ENCODE measurements at regions not wholly inside any gene's neighbourhood (a gene's known extent, or its start where the extent isn't known, plus 50 kb on each side); places are given as distances from the start of the nearest gene placed in this dataset.

DNA sequence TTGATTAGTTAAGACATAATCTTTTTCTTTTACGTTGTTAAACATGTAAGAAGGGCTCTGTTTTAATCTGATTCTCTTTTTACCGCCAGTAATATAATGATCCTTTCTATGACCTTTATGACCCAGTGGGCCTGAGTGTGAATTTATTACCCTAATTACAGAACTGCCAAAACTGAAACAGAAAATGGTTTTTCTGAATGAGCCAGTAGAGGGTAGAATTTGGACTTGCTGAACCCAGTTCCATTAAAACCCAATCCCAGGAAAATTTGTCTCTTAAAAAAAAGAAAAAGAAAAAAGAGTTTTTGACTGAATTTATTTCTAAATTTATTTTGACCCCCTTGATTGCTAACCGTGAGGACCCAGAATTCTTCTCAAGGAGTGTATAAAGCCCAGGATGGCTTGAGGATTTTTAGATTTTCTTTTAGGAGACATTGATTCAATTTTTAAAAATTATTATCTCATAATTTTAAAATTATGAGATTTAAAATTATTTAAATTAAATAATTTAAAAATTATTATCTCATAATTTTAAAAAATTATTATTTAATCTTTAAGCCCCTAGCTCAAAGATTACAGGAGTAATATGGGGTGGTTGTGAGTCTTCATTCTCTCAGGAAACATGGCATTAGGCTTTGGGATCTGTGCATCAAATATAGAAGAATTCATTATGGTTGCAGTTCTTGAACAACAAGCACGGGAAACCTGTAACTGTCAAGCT, 94.1 kb upstream of the GLIS3 start:
- DNase-seq (ENCODE audit: low read depth) = no peak
- TF ChIP-seq, protein P1, sequence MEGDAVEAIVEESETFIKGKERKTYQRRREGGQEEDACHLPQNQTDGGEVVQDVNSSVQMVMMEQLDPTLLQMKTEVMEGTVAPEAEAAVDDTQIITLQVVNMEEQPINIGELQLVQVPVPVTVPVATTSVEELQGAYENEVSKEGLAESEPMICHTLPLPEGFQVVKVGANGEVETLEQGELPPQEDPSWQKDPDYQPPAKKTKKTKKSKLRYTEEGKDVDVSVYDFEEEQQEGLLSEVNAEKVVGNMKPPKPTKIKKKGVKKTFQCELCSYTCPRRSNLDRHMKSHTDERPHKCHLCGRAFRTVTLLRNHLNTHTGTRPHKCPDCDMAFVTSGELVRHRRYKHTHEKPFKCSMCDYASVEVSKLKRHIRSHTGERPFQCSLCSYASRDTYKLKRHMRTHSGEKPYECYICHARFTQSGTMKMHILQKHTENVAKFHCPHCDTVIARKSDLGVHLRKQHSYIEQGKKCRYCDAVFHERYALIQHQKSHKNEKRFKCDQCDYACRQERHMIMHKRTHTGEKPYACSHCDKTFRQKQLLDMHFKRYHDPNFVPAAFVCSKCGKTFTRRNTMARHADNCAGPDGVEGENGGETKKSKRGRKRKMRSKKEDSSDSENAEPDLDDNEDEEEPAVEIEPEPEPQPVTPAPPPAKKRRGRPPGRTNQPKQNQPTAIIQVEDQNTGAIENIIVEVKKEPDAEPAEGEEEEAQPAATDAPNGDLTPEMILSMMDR (conservative IDR thresholded peaks at IDR 0.05; ENCODE audit: control insufficient read depth, insufficient read depth, low read depth, low read length) = no peak
- H3K4me3 ChIP-seq (ENCODE audit: control insufficient read depth, low read depth, low read length) = no peak overlapping the region

DNA sequence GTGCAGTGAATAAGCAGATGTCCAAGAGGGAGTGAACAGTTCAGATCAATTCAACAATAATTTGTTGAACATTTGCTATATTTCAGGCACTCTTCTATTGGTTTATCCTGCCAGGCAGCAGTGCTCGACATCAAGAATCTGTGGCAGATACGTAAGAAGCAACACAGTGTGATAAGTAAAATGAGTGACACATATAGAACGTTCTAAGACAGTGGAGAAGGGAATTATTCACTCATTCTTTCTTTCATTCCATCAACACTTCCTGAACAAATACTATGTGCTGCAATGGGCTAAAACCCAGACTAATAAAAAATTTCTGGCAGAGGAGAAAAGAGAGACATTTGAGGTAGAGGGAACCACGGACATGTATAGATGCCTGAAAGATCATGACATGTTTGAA, 89.9 kb upstream of the GLIS3 start:
- TF ChIP-seq, protein P1 (conservative IDR thresholded peaks at IDR 0.05; ENCODE audit: control insufficient read depth, insufficient read depth, low read depth, low read length) = no peak
- H3K4me3 ChIP-seq (ENCODE audit: control insufficient read depth, low read depth, low read length) = no peak overlapping the region
- DNase-seq (ENCODE audit: low read depth) = no peak

DNA sequence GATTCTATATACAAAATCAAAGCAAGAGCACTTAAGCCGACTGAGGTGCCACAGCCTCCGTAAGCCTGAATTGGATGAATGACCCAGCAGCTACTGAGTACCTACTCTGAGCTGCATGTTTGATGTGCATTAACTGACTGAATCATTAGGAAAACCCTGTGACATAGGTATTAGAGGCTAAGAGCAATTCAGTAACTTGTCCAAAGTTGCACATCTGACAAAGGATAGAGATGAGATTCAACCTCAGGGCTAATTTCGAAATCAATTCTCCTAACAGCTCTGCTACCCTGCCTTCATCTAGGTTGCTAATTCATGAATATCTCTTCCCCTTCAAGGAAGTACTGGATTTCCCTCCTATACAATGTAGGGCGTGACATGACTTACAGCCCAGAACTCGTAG, 89.1 kb upstream of the GLIS3 start:
- no peak overlapping the region for H3K4me3 ChIP-seq (ENCODE audit: control insufficient read depth, low read depth, low read length)
- TF ChIP-seq, protein P1 (conservative IDR thresholded peaks at IDR 0.05; ENCODE audit: control insufficient read depth, insufficient read depth, low read depth, low read length) = no peak
- no peak for DNase-seq (ENCODE audit: low read depth)

DNA sequence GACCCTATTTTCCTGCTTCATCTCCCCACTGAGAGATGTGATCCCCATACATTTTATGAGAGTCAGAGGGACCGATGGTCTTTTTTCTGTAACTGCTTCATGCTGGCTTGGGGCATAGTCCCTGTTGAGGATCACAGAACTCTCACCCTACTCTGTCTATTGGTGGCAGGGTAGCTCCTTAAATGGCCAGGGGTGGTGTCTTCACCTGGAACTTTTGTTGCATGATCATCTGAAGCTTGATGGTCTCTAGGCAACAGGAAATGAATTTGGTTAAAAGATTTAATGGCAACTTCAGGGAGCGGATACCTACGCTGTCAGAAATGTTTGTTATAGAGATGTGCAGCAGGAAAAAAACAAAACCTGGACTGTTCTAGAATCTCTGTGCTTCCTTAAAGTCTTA, 87.0 kb upstream of the GLIS3 start:
- TF ChIP-seq, protein P1 (conservative IDR thresholded peaks at IDR 0.05; ENCODE audit: control insufficient read depth, insufficient read depth, low read depth, low read length) = no peak
- H3K4me3 ChIP-seq (ENCODE audit: control insufficient read depth, low read depth, low read length) = no peak overlapping the region
- no peak for DNase-seq (ENCODE audit: low read depth)

DNA sequence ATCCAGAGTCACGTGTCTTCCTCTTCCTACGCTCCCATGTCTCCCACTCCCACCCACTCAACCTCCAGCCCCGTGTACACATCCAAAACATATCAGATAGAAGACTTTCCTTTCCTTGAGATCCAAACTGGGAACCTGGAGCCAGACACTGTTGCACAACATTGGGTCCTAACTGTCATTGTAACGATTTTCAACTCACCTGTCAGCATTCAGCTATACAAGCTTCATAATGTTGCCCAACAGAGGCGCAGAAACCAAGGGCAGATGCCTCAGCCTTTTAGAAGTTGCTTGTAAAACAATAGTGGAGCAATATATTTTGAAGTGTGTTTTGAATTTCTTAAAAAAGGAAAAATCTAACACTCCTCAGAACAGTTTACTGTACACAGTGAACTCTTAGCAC, 84.9 kb upstream of the GLIS3 start:
- TF ChIP-seq, protein P1 (conservative IDR thresholded peaks at IDR 0.05; ENCODE audit: control insufficient read depth, insufficient read depth, low read depth, low read length) = no peak
- no peak for DNase-seq (ENCODE audit: low read depth)
- H3K4me3 ChIP-seq (ENCODE audit: control insufficient read depth, low read depth, low read length) = no peak overlapping the region

DNA sequence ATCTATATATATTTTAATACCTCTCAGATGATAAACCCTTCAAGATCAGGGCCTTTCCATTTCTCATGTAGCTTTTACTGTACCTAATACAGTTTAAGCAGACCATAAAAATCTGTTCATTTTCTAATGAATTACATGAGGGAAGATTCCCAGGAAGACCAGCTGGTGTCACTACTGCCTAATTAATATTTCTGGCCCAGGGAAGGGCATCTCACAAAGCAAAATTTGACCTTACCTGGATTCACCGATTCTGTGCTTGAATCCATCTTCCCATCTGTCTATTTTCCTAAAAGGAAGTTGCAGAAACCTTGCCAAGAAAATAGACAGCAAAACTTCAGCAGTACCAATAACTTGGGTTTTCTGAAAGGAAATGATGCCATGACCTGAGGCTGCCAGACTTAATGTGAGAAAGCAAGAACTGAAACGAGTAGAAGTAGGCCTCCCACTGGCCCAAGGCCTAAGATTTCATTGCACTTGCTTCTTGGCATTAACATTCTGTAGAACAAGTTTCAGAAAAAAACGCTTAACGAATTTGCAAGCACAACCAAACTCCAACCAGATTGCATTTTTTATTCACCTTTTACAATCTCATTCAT, 83.0 kb upstream of the GLIS3 start:
- TF ChIP-seq, protein P1 (conservative IDR thresholded peaks at IDR 0.05; ENCODE audit: control insufficient read depth, insufficient read depth, low read depth, low read length) = peak; percentile 56
- peak; percentile 41 for DNase-seq (ENCODE audit: low read depth)

More for the DNA sequence above, 83.0 kb upstream of the GLIS3 start:
- H3K4me3 ChIP-seq (ENCODE audit: control insufficient read depth, low read depth, low read length) = no peak overlapping the region

Measured in fibroblast of mammary gland (primary cell).